ENCODE measurements at regions not wholly inside any gene's neighbourhood (a gene's known extent, or its start where the extent isn't known, plus 50 kb on each side); places are given as distances from the start of the nearest gene placed in this dataset.
"Not testable (repeated sequence)": the region's sequence is repeated elsewhere in the genome, so short reads cannot be mapped to it uniquely, and the experiment has no call there.

DNA sequence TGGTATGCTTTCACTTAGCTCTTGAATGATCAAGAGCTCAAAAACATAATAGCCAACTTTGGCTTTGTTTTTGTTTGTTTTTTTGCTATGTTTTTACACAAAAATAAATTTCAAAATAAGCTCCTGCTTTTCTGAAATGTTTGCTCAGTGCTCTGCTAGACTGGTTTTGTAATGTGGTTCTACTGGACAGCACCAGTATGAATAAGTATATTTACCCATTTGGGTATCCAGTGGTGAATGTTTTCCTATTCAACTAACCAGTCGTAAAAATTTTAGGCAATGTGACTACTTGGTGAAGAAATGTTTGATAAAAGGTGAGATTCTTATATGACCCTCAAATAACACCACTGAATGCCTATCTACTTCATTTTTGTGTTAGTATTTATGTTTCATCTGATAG is 308.6 kb downstream of the PTPRC start:
- TF ChIP-seq, protein P1, sequence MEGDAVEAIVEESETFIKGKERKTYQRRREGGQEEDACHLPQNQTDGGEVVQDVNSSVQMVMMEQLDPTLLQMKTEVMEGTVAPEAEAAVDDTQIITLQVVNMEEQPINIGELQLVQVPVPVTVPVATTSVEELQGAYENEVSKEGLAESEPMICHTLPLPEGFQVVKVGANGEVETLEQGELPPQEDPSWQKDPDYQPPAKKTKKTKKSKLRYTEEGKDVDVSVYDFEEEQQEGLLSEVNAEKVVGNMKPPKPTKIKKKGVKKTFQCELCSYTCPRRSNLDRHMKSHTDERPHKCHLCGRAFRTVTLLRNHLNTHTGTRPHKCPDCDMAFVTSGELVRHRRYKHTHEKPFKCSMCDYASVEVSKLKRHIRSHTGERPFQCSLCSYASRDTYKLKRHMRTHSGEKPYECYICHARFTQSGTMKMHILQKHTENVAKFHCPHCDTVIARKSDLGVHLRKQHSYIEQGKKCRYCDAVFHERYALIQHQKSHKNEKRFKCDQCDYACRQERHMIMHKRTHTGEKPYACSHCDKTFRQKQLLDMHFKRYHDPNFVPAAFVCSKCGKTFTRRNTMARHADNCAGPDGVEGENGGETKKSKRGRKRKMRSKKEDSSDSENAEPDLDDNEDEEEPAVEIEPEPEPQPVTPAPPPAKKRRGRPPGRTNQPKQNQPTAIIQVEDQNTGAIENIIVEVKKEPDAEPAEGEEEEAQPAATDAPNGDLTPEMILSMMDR (IDR thresholded peaks at IDR 0.05; ENCODE audit: low read depth, low read length), result no peak
- H3K4me3 ChIP-seq (ENCODE audit: low read depth, low read length), result no peak overlapping the region

DNA sequence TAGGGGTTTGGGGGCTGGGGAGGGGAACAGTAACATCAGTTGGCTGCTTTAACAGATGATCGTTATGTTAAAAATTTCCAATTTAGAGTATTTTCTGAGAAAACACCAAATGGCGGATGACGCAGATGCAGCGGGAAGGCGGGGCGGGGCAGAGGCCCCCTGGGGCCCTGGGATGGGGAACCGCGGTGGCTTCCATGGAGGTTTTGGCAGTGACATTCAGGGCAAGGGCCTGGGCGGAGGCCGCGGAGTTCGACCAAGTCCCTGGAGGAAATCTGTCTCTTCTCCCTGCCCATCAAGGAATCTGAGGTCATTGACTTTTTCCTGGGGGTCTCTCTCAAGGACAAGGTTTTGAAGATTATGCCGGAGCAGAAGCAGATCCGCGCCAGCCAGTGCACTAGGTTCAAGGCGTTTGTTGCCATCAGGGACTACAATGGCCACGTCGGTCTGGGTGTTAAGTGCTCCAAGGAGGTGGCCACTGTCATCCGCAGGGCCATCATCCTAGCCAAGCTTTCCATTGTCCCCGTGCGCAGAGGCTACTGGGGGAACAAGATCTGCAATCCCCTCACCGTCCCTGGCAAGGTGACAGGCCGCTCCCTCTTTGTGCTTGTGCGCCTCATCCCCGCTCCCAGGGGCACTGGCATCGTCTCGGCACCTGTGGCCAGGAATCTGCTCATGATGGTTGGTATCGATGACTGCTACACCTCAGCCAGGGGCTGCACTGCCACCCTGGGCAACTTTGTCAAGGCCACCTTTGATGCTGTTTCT is 310.2 kb downstream of the PTPRC start:
- no peak overlapping the region for H3K4me3 ChIP-seq (ENCODE audit: low read depth, low read length)
- TF ChIP-seq, protein P1 (IDR thresholded peaks at IDR 0.05; ENCODE audit: low read depth, low read length), result no peak

DNA sequence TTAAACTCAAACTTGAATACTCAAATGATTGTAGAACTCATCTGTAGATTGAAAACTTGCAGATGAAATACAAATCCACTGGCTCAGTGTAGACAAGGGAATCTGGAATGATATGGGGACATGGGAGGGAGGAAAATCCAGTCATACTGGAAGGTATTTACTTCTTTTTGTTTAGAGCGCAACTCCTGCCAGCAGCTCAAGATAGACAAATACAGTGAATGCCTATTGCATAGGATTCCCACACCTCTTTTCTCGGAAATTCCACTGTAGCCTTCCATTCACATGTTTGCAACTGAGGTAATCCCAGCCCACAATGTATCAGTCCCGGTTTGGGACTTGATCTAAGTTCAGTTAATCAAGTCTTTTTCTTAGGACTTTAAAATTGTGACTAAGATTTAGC is 311.2 kb downstream of the PTPRC start:
- TF ChIP-seq, protein P1 (IDR thresholded peaks at IDR 0.05; ENCODE audit: low read depth, low read length), result no peak

GRCh38 chr1:198955085-198955484 is 316.2 kb downstream of the PTPRC start:
- TF ChIP-seq, protein P1 (IDR thresholded peaks at IDR 0.05; ENCODE audit: low read depth, low read length), result no peak
- H3K4me3 ChIP-seq (ENCODE audit: low read depth, low read length), result no peak overlapping the region

More for the DNA sequence above, 311.2 kb downstream of the PTPRC start:
- H3K4me3 ChIP-seq (ENCODE audit: low read depth, low read length), result no peak overlapping the region

GRCh38 chr1:198957044-198957443 is 318.2 kb downstream of the PTPRC start:
- TF ChIP-seq, protein P1 (IDR thresholded peaks at IDR 0.05; ENCODE audit: low read depth, low read length), result no peak
- H3K4me3 ChIP-seq (ENCODE audit: low read depth, low read length), result no peak overlapping the region

DNA sequence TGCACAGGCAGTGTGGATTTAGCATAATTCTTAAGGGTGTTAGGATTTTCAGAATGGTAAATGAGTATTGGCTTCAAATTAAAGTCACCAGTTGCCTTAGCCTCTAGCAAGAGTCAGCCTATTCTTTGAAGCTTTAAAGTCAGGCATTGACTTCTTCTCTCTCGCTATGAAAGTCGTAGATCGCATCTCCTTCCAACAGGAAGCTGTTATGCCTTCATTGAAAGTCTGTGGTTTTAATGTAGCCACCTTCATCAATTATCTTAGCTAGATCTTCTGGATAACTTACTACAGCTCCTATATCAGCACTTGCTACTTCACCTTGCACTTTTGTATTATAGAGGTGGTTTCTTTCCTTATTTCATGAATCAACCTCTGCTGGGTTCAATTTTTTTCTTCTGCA is 320.2 kb downstream of the PTPRC start:
- no peak overlapping the region for H3K4me3 ChIP-seq (ENCODE audit: low read depth, low read length)
- TF ChIP-seq, protein P1 (IDR thresholded peaks at IDR 0.05; ENCODE audit: low read depth, low read length), result no peak

- TF ChIP-seq, protein P1 (IDR thresholded peaks at IDR 0.05; ENCODE audit: low read depth, low read length), result no peak
- no peak overlapping the region for H3K4me3 ChIP-seq (ENCODE audit: low read depth, low read length)
Measured at GRCh38 chr1:198959676-198960075, 320.8 kb downstream of the PTPRC start.

DNA sequence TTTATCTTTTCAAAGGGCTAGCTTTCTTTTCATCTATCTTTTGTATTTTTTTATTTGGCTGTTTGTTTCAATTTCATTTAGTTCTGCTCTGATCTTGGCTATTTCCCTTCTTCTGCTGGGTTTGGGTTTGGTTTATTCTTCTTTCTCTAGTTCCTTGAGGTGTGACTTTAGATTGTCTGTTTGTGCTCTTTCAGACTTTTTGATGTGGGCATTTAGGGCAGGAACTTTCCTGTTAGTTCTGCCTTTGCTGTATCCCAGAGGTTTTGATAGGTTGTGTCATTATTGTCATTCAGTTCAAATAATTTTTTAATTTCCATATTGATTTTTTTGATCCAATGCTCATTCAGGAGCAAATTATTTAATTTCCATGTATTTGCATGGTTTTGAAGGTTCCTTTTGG is 325.0 kb downstream of the PTPRC start:
- H3K4me3 ChIP-seq (ENCODE audit: low read depth, low read length), result not testable (repeated sequence)
